GM21717 (cell line): ENCODE measurements at regions not wholly inside any gene's neighbourhood (a gene's known extent, or its start where the extent isn't known, plus 50 kb on each side); places are given as distances from the start of the nearest gene placed in this dataset.

Experiments
- ATAC-seq: cut with Tn5 transposase; IDR thresholded peaks from one replicate; pipeline ENCODE4 v1.9.1; 2021; ENCODE audit warnings: mild to moderate bottlenecking, moderate library complexity; ENCODE audit not compliant: unreplicated experiment

DNA sequence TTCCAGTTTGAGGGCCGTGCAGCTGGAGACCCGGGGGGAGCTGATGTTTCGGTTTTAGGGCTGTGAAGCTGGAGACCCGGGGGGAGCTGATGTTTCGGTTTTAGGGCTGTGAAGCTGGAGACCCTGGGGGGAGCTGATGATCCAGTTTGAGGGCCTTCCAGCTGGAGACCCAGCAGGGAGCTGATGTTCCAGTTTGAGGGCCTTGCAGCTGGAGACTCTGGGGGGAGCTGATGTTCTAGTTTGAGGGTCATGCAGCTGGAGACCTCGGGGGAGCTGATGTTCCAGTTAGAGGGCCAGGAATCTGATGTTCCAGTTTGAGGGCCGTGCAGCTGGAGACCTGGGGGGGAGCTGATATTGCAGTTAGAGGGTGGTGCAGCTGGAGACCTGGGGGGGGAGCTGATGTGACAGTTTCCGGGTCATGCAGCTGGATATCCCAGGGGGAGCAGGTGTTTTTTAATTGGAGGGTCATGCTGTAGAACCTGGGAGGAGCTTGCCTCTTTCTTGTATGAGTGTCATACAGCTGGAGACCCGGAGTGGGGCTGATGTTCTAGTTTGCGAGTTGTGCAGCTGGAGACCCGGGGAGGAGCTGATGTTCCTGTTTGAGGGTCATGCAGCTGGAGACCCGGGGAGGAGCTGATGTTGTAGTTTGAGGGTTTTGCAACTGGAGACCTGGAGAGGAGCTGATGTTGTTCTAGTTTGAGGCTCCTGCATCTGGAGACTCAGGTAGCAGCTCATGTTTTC, 153.2 kb downstream of the RTP5 start:
- ATAC-seq: no peak

DNA sequence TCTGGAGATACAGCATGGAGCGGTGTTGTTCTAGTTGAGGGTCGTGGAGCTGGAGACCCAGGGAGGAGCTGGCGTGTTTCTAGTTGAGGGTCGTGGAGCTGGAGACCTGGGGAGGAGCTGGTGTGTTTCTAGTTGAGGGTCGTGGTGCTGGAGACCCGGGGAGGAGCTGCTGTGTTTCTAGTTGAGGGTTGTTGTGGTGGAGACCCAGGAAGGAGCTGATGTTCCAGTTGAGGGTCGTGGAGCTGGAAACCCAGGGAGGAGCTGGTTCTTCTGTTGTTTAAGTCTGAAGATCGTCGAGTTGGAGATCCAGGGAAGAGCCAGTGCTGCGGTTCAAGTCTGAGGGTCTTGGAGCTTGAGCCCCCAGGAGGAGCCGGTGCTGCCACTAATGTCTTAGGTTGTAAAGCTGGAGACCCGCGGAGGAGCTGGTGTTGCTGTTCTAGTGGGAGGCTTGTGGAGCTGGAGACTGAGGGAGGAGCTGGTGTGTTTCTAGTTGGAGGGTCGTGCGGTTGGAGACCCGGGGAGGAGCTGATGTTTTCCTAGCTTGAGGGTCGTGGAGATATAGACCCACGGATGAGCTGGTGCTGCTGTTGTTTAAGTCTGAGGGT, 155.3 kb downstream of the RTP5 start:
- no peak for ATAC-seq

DNA sequence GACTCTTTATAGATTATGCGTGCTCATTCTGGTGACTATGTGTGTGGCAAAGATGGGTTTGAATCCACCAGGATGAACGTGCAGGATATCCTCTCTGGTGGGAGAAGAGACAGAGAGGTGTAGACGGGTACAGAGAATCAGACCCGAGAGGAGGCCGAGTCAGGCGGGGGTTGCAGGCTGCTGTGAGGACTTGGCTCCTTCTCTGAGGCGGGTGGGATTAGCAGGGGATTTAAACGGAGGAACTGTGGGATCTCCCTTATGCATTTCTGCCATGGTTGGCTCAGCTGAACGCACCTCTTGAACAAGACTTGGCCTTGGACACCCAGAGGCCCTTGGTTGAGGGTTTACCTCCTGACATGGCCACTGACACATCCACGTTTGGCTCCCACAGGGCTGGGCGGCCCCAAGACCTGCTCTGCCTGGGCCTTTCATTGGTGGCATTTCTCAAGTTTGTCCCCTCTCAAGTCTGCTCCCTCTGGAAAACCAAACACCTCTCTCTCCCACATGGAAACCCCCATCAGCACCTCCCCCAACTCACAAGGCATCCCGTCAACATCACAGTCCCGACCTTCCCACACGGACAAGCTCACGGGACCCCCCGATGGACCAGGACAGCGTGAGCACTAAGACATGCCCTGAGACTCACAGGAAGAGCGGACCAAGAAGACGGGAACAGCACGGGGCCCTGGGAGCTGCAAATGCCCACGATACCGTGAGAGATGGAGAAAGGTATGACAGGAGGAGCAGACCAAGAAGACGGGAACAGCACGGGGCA, 158.3 kb downstream of the RTP5 start:
- no peak for ATAC-seq

DNA sequence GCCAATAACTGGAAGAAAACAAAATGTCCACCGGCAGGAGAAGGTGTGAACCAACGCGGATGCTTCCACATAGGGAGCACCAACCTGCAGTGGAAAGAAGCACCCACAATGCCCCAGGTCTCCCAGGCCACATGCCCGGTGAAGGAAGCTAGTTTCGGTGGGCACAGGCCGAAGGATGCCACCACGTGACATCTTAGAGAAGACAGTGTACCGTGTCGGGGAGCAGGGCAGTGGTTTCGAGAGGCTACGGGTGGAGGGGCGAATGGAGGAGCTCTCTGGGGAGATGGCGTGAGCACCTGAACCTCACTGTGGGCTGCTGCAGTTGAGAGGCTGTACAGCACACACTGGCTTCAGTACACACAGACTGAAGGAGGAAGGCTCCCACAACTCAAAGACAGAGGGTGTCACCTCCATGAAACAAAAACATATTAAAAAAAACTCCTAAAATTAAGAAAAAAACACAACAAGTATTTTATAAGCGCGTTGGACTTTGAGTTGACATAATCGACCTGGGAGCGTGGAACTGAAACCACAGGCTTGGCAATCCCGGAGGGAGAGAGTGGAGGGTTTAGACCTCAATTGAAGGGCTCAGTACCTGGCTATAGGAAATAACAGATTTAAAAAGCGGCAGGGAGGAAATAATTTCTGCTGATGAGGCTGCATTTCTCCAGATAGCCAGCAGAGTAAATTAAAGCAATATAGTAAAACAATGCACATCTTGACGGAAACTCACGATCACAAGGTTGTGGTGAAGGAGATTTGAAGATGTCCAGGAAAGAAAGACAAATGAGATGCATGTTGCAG, 160.1 kb downstream of the RTP5 start:
- ATAC-seq: no peak

DNA sequence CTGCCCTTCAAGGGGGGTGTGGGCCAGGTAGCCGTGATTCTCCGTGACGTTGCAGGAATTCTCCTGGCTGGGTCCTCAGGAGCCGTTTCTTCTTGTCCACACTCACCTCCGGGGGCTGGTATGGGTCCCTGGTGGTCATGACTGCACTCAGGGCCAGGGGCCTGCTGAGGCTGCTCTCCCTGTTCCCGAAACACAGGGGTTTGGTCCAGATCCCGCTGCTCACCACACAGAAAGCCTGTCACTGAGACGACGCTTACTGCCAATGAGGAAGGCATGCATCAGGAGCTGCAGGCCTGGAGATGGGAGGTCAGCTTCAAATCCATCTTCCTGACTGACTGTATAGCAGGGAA, 160.7 kb downstream of the RTP5 start:
- ATAC-seq: no peak

DNA sequence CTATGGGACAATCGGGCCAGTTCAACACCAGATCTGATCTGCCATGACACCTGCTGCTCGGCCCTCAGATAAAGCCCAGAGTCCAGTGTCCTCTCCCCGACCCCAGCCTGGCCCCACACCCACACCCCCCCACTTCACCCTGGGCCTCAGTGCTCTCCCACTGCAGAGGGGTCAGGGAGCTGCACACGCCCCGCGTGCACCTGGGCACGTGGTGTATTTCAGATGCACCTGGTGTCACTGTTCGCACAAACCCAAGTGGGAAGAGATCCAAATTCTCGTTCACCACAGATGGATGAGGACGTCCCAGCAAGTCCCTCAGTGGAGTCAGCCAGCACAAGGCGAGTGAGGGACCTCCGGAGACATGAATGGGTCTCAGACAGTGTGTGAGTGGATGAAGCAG, 161.3 kb downstream of the RTP5 start:
- no peak for ATAC-seq

DNA sequence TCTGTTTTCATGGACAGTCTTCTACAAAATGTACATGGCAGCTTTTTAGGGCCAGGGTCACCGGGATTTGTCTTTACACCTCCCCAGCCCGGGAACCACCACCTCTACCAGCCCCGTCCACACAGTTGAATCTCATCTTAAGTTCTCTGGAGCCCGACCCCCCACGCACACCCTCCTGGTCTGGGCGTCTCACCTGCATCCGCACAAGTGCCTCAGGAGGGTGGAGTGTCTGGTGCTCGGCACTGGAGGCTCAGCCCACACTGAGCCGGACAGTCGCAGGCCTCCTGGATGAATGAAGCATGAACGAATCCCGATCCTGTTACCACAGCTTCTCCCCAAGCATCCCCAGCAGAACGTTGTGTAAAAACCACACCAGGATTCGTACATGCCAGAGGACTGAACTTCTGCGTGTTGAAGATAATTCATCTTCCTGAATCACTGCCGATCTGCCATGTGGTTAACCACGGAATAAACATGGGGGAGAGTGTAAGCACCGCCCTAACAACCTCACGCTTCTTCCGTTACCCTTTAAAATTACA, 162.0 kb downstream of the RTP5 start:
- no peak for ATAC-seq

DNA sequence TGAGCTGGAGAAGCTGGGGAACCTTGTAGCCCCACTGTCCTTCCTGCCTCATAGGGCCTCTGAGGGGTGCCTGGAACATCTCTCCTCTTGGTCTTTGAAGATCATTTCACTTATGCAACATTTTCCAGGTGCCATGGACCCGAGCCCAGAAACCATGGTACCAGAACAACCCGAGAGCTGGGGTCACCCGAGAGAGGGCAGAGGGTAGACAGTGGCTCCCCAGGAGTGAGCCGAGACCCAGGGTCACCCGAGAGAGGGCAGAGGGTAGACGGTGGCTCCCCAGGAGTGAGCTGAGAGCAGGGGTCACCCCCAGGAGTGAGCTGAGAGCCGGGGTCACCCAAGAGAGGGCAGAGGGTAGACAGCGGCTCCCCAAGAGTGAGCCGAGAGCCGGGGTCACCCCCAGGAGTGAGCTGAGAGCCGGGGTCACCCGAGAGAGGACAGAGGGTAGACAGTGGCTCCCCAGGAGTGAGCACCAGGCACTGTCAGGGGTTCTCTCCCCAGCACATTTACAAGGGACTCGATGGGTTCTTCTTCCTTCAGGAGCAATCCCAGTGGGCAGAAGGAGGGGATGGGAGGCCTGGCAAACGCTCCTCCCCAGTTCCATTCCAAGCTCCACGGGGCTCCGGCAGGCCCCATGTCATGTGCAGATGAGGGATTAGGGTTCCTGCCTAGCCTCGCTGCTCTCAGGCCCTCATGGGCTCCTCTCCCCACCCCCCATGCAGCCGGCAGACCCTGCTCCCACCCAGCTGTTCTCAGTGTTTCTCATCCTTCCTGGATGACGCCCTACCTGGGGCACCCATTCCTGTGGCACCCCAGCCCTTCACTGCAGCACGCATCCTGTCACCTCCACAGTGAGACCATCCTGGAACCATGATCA, 163.5 kb downstream of the RTP5 start:
- no peak for ATAC-seq

DNA sequence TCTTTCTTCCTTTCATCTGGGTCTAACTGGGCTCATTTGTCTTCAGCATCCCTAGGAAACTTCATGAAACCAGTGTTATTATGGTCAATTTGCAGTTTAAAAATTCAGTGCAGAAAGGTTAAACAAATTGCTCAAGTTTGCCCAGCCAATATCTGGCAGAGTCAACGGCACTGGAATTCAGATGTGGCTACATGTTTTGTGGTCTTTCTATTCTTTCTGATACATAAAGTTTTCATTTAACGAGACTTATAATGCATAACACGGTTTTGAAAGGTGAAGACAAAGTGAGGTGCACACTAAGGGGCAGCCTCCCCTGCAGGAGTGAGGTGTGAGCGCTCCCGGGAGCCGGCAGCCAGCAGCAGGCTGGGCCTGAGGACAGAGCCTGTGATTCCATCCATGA, 164.6 kb downstream of the RTP5 start:
- no peak for ATAC-seq

DNA sequence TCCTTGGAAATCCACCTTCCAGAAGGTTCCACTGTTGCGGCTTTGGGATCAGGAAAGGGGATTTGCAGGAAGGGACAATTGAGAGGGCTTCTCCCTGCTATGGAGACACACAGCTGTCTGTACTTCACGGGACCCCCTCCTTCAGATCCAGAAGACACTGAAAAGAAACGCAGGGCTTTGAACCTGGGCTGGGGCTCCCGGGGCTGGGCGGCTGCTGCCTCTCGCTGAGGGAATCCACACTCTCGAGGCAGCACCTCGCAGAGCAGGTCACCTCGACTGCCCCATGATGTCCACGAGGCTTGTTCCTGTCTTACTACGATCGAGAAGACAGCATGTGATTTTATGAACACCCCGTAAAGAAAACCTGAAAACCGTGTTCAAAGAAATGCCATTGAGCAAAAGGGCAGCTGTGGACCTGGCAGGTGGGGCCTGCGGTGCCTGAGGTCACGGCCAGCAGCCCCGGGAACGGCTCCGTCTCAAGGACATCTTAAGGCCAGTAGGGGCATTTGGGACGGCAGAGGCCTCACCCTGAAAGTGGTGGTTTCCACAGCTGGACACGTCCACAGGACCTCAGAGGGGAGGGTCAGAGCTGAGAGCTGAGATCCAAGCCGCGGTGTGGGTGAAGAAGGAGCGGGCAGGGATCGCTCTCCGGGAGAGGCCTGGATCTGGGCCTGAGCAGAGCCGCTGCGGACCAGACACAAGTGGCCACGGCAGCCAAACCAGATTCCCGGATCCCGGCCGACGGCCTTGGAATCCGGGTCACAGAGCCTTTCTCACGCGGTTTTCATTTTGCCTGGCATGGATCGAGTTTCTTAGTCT, 165.7 kb downstream of the RTP5 start:
- no peak for ATAC-seq

DNA sequence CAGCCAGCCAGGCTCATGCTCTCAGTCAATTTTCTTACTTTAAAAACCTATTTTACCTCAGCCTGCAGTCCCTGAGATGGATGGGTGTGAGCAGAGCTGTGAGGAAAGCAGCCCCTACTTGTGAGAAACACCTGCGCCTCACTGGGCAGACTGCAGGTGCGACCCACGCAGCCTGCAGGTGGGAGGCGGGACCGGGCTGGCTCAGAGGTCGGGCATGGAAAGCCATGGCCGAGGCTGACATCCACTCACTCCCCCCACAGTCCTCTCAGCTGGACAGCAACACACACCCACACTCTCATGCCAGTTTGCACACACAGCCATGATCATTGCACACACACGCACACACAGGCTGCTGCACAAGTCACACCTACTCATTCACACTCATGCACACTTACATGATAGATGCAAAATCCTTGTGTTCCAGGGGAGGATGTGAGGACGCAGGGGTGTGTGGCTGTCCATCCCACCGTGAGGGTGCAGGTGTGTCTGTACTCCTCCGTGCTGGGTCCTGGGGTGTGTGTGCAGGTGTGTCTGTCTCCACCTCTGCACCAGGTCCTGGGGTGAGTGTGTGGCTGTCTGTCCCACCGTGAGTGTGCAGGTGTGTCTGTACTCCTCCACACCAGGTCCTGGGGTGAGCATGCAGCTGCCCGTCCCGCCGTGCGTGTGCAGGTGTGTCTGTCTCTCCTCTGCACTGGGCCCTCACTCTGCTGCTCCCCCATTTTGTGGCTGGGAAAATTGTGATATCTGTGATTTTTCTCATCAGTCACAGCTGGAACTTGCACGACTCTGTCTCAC, 166.5 kb downstream of the RTP5 start:
- no peak for ATAC-seq

DNA sequence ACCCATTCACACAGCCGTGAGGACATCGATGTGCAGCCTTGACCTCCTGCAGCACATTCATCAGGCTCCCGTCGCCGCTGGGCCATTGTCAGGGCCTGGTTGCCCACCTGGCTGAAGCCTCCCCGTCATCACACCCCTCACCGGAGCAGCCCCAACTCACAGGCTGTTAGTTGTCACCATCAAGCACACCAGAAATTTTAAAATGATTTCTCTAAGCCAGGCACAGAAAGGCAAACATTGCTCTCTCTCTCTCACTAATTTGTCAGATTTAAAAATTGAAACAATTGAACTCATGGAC, 167.1 kb downstream of the RTP5 start:
- ATAC-seq: no peak

DNA sequence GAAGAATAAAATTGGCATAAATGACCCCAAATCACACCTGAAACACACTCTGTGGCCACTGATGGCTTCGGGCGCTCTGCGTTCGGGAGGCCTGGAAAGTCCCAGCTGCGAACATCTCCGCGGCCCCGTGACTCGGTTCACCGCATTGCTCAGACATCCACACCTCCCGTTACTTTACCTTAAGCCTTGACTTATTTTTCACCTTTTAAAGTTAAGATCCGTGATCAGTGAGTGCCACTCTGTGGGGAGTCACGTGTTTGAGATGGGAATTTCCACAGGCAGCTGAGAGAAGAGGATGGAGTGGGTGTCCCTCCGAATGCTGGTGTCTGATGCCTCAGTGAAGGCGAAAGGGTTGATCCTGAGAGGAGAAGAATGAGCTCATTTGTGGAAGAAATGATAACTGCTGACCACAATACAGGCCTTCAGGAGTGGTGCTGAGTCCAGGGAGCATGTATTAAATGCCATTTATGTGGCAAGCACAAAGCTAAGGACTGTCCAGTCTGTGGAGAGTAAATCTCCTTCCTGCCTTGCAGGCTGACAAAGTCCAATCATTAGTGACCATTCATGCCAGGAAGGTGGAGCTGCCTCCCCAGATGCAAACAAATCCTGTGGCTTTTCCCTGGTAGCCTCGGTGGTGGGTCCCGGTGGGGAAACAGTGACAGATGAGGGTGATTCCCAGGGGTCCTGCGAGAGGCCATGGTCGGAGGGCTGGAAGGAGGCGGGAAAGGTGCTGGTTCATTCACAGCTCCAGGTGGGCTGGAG, 168.8 kb downstream of the RTP5 start:
- no peak for ATAC-seq

DNA sequence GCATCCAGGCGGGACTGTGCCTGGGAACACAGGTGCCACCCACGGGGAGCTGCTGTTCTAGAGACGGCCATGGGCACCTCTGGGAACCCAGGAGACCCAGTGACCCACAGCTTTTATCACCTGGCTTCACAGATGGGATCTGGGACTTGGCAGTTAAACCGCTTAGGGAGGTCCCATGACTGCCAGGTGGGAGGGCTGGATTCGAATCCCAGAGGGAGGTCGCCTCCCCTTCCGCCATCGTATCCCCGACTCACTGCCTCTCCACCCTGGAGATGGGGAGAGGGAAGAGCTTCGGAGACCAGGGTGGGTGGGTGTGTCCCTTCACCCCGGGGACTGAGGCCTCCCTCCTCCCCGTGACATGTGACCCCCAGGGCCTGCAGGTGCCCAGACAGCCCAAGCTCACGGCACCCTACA, 169.4 kb downstream of the RTP5 start:
- no peak for ATAC-seq

DNA sequence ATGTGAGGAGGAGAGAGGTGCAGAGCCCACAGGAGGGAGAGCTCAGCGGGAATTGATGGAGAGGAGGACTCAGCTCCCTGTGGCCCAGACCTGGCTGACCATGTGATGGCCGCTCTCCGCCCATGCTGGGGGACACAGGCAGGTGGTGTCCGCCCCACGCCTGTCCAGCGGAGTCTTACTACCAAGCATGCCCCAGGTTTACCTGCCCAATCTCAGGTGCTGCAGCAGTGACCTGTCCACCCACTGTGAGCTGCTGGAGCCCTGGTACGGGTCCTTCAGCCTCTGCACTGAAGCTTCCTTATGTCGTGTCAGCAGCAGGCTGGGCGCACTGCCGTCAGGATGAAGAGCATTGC, 170.8 kb downstream of the RTP5 start:
- ATAC-seq: no peak

DNA sequence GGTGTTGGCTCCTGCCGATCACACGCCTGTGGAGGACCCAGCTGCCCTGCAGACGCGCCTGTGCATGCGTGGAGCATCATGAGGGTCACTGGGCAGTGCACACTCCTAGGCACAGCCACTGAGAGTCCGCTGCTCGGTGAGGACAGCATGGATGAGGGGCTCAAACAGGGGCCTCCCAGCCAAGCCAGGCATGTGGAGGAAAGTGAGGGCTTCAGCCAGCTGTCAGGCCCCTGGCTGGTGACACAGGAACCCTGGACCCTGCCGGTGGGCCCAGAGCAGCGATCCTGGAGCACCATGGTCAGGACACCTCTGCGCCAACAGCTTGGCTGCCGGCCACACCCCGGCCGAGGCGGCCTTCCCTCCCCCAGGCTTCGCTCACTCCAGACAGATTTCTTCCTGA, 171.2 kb downstream of the RTP5 start:
- ATAC-seq: no peak

DNA sequence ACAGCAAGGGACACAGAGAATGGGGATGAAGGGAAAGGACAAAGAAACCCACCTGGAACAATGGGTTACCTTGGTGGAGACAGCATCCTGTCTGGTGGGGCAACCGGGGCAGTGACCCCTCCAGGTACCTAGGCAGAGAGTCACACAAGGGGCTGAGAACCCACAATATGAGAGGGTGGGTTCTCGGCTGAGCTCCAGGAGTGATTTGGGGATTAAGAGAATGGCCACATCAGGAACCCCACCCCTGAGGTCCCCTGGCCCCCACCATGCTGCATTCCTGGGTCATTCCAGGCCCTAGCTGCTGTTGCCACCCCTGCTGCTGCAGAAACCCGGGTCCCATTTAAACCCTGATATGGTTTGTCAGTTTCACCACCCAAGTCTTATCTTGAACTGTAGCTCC, 172.3 kb downstream of the RTP5 start:
- ATAC-seq: no peak
